ENCODE measurements at regions not wholly inside any gene's neighbourhood (a gene's known extent, or its start where the extent isn't known, plus 50 kb on each side); places are given as distances from the start of the nearest gene placed in this dataset.

DNA sequence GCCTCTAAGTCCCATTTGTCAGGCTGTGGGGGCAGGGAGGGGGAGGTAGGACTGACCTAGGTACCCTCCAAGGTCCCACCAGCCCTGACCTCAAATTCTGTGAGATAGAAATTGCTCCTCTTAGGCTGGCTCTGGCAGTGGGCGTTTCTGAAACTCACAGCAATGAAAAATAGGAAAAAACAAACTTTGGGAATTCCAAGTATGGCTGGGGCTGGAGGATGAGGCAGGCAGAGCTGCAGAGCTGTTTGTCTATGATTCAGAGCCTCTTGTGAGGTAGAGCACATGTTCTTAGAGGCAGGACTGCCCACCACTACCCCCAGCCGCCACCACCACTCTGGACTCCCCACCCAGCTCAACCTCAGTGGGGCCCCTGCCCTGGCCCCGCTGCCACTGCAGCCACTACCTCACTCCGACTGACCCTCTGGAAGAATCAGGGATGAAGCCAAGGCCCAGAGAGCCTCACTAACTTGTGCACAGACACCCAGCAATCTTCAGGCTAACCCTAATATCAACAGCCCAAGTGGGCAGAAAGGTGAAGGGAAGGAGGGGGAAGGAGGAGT, 98.2 kb downstream of the PJA1 start:
- H3K4me3 ChIP-seq (ENCODE audit: low read depth in 1 of 3, low read length in 3 of 3): no peak overlapping the region
- H3K36me3 ChIP-seq (ENCODE audit: control insufficient read depth in 4 of 4, insufficient read depth in 3 of 4, low read depth in 1 of 4, low read length in 3 of 4): no peaks in the 10 kb centered on the region
- H3K4me1 ChIP-seq (ENCODE audit: control insufficient read depth in 4 of 4, insufficient read depth in 4 of 4, low read length in 3 of 4): no peaks in the 10 kb centered on the region
- DNase-seq (ENCODE audit: low spot score): no peak
- TF ChIP-seq FOXA2 (IDR thresholded peaks at IDR 0.05) (no peak), JUND (IDR thresholded peaks at IDR 0.05) (no peak), HNF4A (conservative IDR thresholded peaks at IDR 0.05) (no peak), RXRA (IDR thresholded peaks at IDR 0.05) (no peak), FOXA1 (IDR thresholded peaks at IDR 0.05) (no peak), HNF4G (IDR thresholded peaks at IDR 0.05) (no peak), GABPA (IDR thresholded peaks at IDR 0.05 in 1 of 2, conservative IDR thresholded peaks at IDR 0.05 in 1 of 2) (no peak), TAF1 (conservative IDR thresholded peaks at IDR 0.05) (no peak), NR2F2 (IDR thresholded peaks at IDR 0.05) (no peak), RAD21 (IDR thresholded peaks at IDR 0.05) (no peak), YY1 (IDR thresholded peaks at IDR 0.05) (no peak)
- TF ChIP-seq, protein P1, sequence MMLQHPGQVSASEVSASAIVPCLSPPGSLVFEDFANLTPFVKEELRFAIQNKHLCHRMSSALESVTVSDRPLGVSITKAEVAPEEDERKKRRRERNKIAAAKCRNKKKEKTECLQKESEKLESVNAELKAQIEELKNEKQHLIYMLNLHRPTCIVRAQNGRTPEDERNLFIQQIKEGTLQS (IDR thresholded peaks at IDR 0.05): no peak
- TF ChIP-seq, protein P2, sequence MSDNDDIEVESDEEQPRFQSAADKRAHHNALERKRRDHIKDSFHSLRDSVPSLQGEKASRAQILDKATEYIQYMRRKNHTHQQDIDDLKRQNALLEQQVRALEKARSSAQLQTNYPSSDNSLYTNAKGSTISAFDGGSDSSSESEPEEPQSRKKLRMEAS (IDR thresholded peaks at IDR 0.05): no peak
- TF ChIP-seq, protein P3, sequence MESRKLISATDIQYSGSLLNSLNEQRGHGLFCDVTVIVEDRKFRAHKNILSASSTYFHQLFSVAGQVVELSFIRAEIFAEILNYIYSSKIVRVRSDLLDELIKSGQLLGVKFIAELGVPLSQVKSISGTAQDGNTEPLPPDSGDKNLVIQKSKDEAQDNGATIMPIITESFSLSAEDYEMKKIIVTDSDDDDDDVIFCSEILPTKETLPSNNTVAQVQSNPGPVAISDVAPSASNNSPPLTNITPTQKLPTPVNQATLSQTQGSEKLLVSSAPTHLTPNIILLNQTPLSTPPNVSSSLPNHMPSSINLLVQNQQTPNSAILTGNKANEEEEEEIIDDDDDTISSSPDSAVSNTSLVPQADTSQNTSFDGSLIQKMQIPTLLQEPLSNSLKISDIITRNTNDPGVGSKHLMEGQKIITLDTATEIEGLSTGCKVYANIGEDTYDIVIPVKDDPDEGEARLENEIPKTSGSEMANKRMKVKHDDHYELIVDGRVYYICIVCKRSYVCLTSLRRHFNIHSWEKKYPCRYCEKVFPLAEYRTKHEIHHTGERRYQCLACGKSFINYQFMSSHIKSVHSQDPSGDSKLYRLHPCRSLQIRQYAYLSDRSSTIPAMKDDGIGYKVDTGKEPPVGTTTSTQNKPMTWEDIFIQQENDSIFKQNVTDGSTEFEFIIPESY (IDR thresholded peaks at IDR 0.05): no peak
- H3K27me3 ChIP-seq (ENCODE audit: control insufficient read depth in 4 of 4, insufficient read depth in 4 of 4, low read length in 3 of 4): no peaks in the 10 kb centered on the region
- no peak overlapping the region for H3K27ac ChIP-seq (ENCODE audit: low read depth in 1 of 2, low read length in 2 of 2)
- peaks cover 0 to 2% (median 0%) of the 10 kb centered on the region in 4 donors for H3K9me3 ChIP-seq (ENCODE audit: control insufficient read depth in 4 of 4, low read length in 3 of 4)
- WGBS: 90% methylated on average over 4 of the region's 4 CpGs
- H3K9ac ChIP-seq (ENCODE audit: low read depth in 1 of 2, low read length in 2 of 2): no peak overlapping the region

DNA sequence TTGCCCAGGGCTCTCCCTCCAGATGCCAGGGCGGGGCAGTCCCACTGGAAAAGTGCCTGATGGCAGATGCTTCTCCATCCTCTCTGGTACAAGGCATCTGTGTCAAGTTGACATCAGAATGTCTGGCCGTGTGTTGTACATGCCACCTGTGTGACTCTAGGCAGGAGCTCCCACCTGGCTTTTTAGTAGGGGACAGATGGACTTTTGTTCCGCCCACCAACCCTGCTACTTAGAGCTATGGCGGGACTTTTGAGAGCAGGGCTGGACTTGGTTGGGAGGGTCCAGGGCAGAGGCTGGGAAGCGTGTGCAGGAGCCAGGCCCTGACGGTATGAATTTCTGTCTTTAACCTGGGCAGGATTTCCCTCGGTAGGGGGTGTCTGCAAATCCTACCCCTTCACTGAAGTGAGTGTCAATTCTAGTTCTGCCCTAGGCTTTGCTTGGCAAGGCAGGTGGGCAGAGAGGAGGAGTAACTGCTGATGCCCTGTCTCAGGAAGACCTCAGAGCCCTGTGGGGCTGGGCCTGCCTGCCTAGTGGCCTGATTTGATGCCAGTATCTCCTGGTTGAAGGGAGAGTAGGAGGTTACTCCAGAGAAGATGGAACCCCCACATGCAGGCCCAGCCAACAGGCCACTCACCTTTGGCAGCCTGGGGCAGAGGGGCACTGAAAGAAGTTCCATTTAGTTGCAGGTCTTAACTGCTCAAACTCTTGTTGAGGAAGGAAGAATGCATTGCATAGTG, 99.1 kb downstream of the PJA1 start:
- WGBS: 93% methylated on average over 7 of the region's 7 CpGs
- H3K27me3 ChIP-seq (ENCODE audit: control insufficient read depth in 4 of 4, insufficient read depth in 4 of 4, low read length in 3 of 4): no peaks in the 10 kb centered on the region
- peaks cover 0 to 2% (median 0%) of the 10 kb centered on the region in 4 donors for H3K9me3 ChIP-seq (ENCODE audit: control insufficient read depth in 4 of 4, low read length in 3 of 4)
- H3K27ac ChIP-seq (ENCODE audit: low read depth in 1 of 2, low read length in 2 of 2): no peak overlapping the region
- H3K36me3 ChIP-seq (ENCODE audit: control insufficient read depth in 4 of 4, insufficient read depth in 3 of 4, low read depth in 1 of 4, low read length in 3 of 4): no peaks in the 10 kb centered on the region
- TF ChIP-seq EGR1 (IDR thresholded peaks at IDR 0.05; ENCODE audit: low read depth in 2 of 2) (no peak), RXRA (IDR thresholded peaks at IDR 0.05) (no peak), JUND (IDR thresholded peaks at IDR 0.05) (no peak), NR2F2 (IDR thresholded peaks at IDR 0.05) (no peak)
- TF ChIP-seq, protein P2 (IDR thresholded peaks at IDR 0.05): no peak
- TF ChIP-seq, protein P3 (IDR thresholded peaks at IDR 0.05): no peak
- no peaks in the 10 kb centered on the region for H3K4me1 ChIP-seq (ENCODE audit: control insufficient read depth in 4 of 4, insufficient read depth in 4 of 4, low read length in 3 of 4)
- H3K9ac ChIP-seq (ENCODE audit: low read depth in 1 of 2, low read length in 2 of 2): no peak overlapping the region
- H3K4me3 ChIP-seq (ENCODE audit: low read depth in 1 of 3, low read length in 3 of 3): no peak overlapping the region
- DNase-seq (ENCODE audit: low spot score): no peak

Measured in liver (tissue), 7 donors.